ENCODE measurements at regions not wholly inside any gene's neighbourhood (a gene's known extent, or its start where the extent isn't known, plus 50 kb on each side); places are given as distances from the start of the nearest gene placed in this dataset.
A peak's percentile ranks its signal among the peaks of the same experiment; 100 is the strongest.

GRCh38 chr6:80640176-80640575, 533.7 kb downstream of the BCKDHB start:
- CTCF ChIA-PET, result no interaction called here
- Histone ChIP-seq H3K4me1 (ENCODE audit: control insufficient read depth in 1 of 2, insufficient read depth in 2 of 2, low read length in 2 of 2) (peaks cover 6 to 17% of the 10 kb centered on the region in 2 experiments; a peak in 3 of 4 replicates), H3K4me3 (replicated peaks in 1 of 2; ENCODE audit: low read depth in 1 of 2, low read length in 2 of 2) (no peak overlapping the region), H3K36me3 (ENCODE audit: control insufficient read depth in 1 of 2, insufficient read depth in 2 of 2, low read length in 2 of 2) (no peaks in the 10 kb centered on the region), H3K9me2 (ENCODE audit: insufficient read depth) (no peaks in the 10 kb centered on the region), H4K20me1 (ENCODE audit: insufficient read depth) (no peaks in the 10 kb centered on the region), H3K4me2 (ENCODE audit: low read length) (no peak overlapping the region), H3K27ac (ENCODE audit: low read depth, low read length) (no peak overlapping the region), H3K9me3 (ENCODE audit: control insufficient read depth in 1 of 2, insufficient read depth in 1 of 2, low read depth in 1 of 2, low read length in 2 of 2) (no peaks in the 10 kb centered on the region), H2AFZ (ENCODE audit: low read depth, low read length, poor library complexity, severe bottlenecking) (peak overlapping the region; percentile 65), H3K27me3 (ENCODE audit: insufficient read depth, low read length) (no peaks in the 10 kb centered on the region), H3K9ac (ENCODE audit: low read length) (no peak overlapping the region), H3K79me2 (ENCODE audit: insufficient read depth, low read length) (no peaks in the 10 kb centered on the region)
- BruUV-seq (replicated peaks), result no TSS peak
- no peak for DNase-seq (ENCODE audit: low read depth, low spot score)
- ATAC-seq, result no peak
- intact Hi-C loops (cut with micrococcal nuclease), result no loop called here
- RAD21 ChIA-PET (ENCODE audit: low non-redundant PET in 1 of 2, low total read pairs in 2 of 2, uncharacterized antibody in 2 of 2, unreplicated experiment in 2 of 2), result no interaction called here
- TF ChIP-seq SP1 (IDR thresholded peaks at IDR 0.05; ENCODE audit: low read depth) (no peak), ZNF274 (IDR thresholded peaks at IDR 0.05; ENCODE audit: low read depth, low read length) (no peak), TCF7L2 (IDR thresholded peaks at IDR 0.05; ENCODE audit: borderline replicate concordance, extremely low read depth, insufficient read depth, insufficient read length) (no peak), CTCF (IDR thresholded peaks at IDR 0.05 in 2 of 3, conservative IDR thresholded peaks at IDR 0.05 in 1 of 3; ENCODE audit: borderline replicate concordance in 1 of 3, insufficient read depth in 1 of 3, low read depth in 2 of 3, low read length in 2 of 3) (no peak), CEBPB (IDR thresholded peaks at IDR 0.05; ENCODE audit: low read depth) (no peak), EZH2phosphoT487 (IDR thresholded peaks at IDR 0.05; ENCODE audit: borderline replicate concordance) (no peak), ATF3 (IDR thresholded peaks at IDR 0.05) (no peak), RAD21 (IDR thresholded peaks at IDR 0.05; ENCODE audit: low read depth) (no peak), EGR1 (IDR thresholded peaks at IDR 0.05; ENCODE audit: low read depth) (no peak), POLR2A (IDR thresholded peaks at IDR 0.05; ENCODE audit: borderline replicate concordance, extremely low read depth, insufficient read depth, insufficient read length) (no peak), JUND (IDR thresholded peaks at IDR 0.05) (no peak), SIN3A (IDR thresholded peaks at IDR 0.05; ENCODE audit: low read depth) (no peak), ELF1 (IDR thresholded peaks at IDR 0.05; ENCODE audit: borderline replicate concordance, low read depth) (no peak), POLR2AphosphoS5 (IDR thresholded peaks at IDR 0.05; ENCODE audit: low read depth, low read length) (no peak), YY1 (IDR thresholded peaks at IDR 0.05; ENCODE audit: extremely low read depth, insufficient replicate concordance, low read depth, low read length) (no peak), REST (IDR thresholded peaks at IDR 0.05; ENCODE audit: low read depth) (no peak), ZFX (IDR thresholded peaks at IDR 0.05) (no peak), CBX3 (IDR thresholded peaks at IDR 0.05; ENCODE audit: low read depth) (no peak), ZBTB33 (IDR thresholded peaks at IDR 0.05; ENCODE audit: extremely low read depth, insufficient replicate concordance, low read length) (no peak)
- POLR2A ChIA-PET, result no interaction called here
